Body of pancreas (tissue), 4 donors: ENCODE measurements at regions not wholly inside any gene's neighbourhood (a gene's known extent, or its start where the extent isn't known, plus 50 kb on each side); places are given as distances from the start of the nearest gene placed in this dataset.

ENCODE experiments used
- CTCF ChIP-seq, 7 experiments: fragments of 450-650 bp in 4 of 7; fragments of 200-600 bp in 3 of 7; sonication (generic) in 3 of 7; IDR thresholded peaks; one replicate each; pipeline ENCODE4 v1.5.1; 2016 to 2019; ENCODE audit warnings: antibody characterized with exemption in 7 of 7
- POLR2A ChIP-seq, 3 donors: fragments of 450-650 bp; IDR thresholded peaks; one replicate each; pipeline ENCODE4 v1.6.1; 2016; ENCODE audit warnings: antibody characterized with exemption in 3 of 3, mild to moderate bottlenecking in 2 of 3

- TF ChIP-seq CTCF (IDR thresholded peaks at IDR 0.05): no peak
- no peak for TF ChIP-seq POLR2A (IDR thresholded peaks at IDR 0.05)
Observed at GRCh38 chr7:35491233-35491632, 203.7 kb downstream of the HERPUD2 start.
